Jurkat, Clone E6-1 (cell line): ENCODE measurements at regions not wholly inside any gene's neighbourhood (a gene's known extent, or its start where the extent isn't known, plus 50 kb on each side); places are given as distances from the start of the nearest gene placed in this dataset.

Experiments used
- DNase-seq: peaks from one replicate; pipeline ENCODE4 v3.0.0-alpha.2; 2011; ENCODE audit warnings: low read depth, low spot score
- H3K4me3 ChIP-seq: 2 replicates; pipeline ENCODE4 v1.5.1; 2011; ENCODE audit warnings: mild to moderate bottlenecking, low read length, control low read depth, moderate library complexity

DNA sequence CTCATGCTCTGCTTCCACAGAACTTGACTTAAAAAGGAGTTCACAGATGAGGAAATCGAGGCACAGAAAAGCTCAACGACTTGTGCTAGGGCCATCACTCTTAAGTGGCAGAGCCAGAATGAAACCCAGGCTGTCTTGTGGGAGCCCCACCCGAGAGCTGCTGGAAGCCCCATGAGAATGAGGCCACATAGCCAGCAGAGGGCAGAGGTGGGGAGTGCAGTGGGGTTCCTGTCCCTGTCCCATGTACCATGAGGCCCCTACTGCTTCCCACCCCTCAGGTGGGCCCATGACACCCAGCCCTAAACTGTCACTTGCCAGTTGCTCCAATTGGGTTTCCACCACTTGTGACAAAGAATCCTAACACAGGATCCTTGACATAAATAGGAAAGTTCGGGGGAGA lies 175.9 kb downstream of the IRS2 start:
- no peak overlapping the region for H3K4me3 ChIP-seq
- DNase-seq = peak; percentile 5

DNA sequence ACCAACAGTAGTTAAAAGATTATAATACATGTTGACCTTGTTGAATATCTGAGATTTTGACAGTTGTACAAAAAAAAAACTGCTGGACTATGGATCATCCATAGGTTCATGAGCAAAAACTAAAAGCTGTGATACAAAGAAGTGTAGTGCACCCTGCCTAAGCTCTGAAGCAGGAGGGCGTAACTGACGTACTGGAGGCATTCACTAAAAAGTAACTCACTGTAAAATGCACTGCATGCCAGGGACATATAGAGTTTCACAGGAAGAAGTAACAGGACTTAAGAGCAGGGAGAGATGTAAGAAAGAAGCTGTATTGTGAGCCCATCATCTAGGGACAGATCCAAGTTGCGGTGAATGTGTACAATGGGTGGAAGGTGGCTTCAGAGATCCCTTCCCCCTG lies 177.9 kb downstream of the IRS2 start:
- H3K4me3 ChIP-seq = no peak overlapping the region
- DNase-seq = no peak

DNA sequence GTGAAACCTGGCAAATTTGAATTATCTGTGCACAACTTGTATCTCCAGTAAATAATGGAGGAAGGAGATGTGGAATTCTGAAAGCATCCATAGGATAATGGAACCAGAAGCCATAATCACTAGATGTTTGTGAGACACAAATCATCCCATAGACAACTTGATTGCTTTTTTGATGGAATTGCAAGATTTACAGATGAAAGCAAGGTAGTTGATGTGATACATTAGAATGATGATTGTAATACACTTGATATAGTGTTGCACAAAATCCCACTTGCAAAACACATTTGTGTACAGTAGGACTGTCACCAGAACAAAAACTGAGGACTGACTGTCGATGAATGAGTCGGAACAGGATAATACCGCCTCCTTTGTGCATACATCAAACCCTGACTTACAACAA lies 178.3 kb downstream of the IRS2 start:
- no peak overlapping the region for H3K4me3 ChIP-seq
- no peak for DNase-seq

DNA sequence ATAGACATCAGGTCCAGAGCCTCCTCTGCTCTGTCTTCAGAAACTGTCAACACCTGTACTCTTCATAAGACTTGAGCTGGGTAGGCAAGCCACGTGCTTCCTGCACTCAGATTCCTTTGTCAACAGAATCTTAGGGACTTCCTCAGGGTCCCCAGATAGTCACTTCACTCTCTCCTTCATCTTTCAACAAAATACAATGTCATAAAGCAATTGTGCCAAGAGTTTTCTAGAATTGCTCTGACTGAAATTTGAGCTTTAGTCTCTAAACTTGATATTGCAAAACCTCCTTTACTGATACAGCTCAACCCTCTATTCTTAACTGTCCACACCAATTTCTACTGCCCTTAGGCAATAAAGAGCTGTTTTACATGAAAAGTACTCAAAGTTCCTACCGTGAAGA lies 179.9 kb downstream of the IRS2 start:
- DNase-seq = no peak
- H3K4me3 ChIP-seq = no peak overlapping the region

DNA sequence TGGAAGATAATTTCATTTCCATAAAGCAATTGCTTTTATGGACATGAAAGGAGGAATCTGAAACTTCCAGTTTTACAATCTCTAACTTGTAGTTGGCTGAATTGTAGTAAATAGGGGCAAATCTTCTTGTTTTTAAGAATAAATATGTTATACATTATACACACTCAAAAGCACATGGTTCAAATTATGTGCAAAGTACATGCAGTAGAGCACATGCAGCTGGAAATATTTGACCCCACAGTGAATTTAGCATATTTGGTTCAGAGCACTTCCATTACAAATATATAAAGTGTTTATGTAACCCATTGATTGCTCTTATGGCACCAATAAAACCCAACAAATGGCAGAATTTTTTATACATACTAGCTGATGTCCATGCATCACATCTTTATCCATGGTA lies 180.5 kb downstream of the IRS2 start:
- DNase-seq = no peak
- no peak overlapping the region for H3K4me3 ChIP-seq

DNA sequence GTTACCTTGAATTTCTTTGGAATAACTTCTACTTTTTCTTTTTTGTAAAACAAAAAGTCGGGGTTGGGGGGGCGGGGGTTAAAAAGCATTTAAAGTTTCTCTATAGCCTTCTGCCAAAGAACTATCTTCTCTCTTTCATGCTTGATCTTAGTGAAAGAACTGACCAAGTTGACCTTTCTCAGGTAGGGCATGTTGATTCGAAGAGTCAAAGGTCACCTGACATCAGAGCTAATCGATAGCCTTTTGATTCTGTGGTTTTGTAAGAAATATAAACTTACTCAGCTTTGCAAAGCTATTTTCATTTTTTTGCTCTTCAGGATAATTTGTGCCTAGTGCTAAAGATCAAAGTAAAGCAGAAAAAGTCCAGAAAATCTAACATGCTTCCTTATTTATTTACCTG lies 181.5 kb downstream of the IRS2 start:
- no peak for DNase-seq

DNA sequence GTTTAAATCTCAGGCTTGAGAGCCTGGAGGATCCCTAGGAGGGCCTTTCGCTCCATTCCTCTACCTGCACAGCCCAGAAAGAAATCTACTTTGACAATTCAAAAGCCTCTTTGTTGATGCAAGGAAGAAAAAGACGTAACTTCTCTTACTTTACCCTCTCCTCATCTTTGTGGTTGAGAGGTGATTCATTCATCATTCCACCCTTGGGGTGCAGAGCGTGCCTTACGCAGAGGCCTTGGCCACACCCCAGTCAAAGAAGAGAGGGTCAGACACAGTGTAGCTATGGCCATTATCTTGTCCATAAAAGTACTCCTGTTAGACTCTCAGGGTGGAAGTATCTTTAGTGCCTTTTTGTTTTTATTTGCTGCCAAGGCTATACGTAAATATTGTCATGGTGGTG lies 184.0 kb downstream of the IRS2 start:
- H3K4me3 ChIP-seq = no peak overlapping the region

More for the DNA sequence above, 181.5 kb downstream of the IRS2 start:
- no peak overlapping the region for H3K4me3 ChIP-seq

DNA sequence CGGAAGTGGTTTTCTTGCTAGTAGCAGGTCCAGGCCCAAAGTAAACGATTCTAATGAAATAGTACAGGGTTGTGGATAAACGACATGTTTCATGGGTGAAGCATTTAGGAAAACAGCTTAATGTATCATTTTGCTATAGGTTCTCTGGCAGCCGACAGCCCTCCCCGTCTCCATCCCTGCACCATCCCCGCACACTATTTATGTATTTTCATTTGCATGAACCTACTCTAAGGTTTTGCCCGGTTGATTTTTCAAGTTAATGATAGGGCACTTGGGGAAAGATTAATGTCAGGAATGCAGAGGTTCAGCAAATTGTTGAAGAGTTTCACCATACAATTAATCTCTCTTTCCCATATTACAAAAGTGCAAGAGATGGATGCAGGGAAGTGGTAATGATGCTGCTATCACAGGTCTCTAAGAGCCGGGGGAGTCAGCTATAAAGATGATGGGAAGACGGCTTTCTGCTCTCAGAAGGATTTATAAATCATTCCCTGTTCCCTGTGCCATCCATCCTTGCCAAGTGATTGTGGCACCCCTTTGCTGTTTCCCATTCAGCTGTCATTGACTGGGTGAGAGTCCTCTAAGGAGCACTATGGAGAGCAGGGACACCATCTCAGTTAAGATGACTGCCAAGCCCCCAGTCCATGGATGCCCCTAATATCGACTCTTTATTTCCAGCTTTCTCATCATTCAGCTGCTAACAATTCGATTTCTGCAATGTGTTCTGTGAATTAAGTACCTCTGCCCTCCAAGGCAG lies 186.3 kb downstream of the IRS2 start:
- no peak for DNase-seq
- no peak overlapping the region for H3K4me3 ChIP-seq

More for the DNA sequence above, 184.0 kb downstream of the IRS2 start:
- DNase-seq = no peak

DNA sequence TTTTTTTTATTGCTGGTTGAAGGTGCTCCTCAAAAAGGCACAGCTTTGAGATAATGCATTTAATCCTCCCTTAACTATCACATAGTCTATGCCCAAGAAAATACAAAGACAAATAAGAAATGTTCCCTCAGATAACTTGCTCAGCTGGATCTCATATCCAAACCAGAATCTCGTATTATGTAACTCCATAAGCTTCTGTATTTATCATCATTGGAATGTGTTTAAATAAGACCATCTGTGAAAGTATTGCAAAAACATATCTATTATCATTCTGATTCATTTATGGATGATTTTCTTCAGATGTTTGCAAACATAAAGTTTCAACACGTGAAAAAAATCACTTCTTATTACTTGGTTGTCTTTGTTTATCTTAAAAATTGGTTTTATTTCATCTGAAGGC lies 190.9 kb downstream of the IRS2 start:
- H3K4me3 ChIP-seq = no peak overlapping the region
- DNase-seq = no peak

DNA sequence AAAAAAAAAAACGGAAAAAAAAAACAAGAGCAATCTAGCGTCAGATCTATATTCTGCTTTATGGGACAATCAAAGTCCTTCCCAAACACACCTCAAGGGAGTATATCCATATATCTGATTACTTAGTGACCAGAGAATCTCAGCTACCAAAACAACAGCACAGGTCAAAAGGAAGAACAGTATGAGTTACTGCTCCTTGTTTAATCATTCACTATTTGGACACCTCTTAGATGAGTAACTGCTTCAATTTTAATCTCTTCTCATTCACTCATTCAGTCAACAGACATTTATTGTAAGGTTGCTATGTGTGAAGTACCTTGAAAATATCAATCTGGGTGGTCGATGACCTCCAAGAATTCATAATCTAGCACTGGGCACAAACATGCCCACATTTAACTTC lies 193.2 kb downstream of the IRS2 start:
- H3K4me3 ChIP-seq = no peak overlapping the region
- DNase-seq = no peak

DNA sequence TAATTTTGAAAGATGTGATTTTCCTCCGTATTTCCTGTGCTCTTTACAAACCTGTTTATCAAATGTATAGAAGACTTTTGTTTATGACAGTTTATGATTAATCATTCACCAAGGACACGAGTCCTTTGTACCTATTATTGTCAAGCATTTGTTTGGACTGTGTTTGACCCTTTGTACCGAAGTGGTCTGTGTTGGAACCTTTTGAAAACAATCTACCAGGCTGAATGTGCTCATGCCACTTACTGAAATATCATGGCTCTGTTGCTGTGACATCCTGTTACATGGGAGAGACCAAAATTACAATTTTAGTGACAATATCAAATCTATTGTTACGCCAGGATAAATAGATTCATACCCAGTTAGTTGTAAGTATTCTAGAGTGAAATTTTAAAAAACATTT lies 193.6 kb downstream of the IRS2 start:
- no peak overlapping the region for H3K4me3 ChIP-seq

DNA sequence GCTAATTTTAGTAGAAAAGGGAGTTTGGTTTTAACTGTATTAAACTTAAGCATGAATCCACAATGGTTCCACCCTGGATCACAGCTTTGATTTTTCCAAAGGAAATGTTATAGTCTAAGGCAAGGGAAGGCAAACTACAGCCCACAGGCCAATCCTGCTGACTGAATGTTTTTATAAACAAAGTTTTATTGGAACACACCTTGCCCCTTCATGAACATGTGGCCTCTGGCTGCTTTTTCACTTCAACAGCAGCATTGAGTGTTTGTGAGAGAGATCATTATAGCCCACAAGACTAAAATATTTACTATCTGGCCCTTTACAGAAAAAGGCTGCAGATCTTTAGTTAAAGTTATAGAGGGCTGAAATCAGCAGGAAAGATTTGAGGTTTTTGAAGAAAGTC lies 198.7 kb downstream of the IRS2 start:
- no peak overlapping the region for H3K4me3 ChIP-seq
- no peak for DNase-seq

More for the DNA sequence above, 193.6 kb downstream of the IRS2 start:
- no peak for DNase-seq

DNA sequence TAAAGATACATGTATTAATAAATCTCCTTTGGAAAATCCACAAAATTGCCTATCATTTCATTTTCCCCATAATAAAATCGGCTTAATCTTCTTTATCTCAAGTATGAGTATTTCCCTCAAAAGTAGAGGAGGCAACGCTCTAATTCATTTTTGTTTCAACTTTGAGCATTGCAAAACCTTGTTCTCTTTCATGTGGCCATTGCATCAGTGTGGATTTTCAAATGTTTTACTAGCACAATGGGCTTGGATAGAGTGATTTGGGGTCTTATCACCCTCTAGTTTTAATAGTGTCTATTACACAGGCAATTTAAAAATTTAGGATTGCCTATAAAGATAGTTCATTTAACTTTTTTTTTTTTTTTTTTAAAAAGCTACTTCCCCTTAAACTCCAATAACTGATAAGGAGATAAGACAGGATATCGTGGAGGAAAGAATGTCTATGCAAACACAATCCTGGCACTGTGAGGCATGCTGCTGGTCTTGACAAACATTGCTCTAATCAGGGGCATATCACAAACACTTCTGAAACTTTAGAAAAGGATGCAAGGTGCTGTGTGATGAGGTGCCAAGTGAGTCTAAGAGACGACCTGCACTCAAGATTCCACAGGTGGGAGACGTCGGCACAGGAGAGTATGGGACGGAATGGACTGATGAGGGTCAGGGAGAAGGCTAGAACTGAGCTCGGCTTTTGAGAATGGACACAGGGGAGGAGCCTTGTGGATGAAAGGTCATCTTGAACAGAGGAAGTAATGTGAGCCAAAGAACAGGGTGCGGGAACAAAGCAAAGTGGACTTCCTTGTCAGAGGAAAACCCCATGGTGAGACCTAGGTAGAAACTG lies 199.7 kb downstream of the IRS2 start:
- DNase-seq = no peak
- H3K4me3 ChIP-seq = no peak overlapping the region

DNA sequence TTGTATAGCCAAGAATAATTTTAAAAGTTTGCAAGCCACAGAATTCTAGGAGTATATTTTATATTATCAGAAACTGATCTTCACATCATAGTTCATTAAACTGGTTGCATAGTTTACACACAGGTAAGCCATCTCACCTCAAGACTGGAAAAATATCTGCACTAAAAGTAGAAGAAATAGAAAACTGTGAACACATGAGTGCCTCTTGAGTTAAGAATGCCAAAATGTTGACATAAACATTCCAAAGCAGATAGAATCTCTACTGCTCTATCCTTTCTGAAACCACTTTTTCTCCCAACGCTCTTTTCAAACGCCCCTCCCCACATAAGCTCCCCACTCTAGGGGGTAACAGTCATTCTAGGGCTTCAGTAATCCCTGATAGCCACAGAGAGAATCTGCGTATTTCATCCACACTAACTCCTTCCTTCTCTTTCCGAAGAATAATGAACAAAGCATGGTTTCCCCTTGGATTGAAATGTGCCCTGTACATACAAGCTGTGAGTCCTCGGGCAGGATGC lies 201.5 kb downstream of the IRS2 start:
- no peak for DNase-seq
- no peak overlapping the region for H3K4me3 ChIP-seq

DNA sequence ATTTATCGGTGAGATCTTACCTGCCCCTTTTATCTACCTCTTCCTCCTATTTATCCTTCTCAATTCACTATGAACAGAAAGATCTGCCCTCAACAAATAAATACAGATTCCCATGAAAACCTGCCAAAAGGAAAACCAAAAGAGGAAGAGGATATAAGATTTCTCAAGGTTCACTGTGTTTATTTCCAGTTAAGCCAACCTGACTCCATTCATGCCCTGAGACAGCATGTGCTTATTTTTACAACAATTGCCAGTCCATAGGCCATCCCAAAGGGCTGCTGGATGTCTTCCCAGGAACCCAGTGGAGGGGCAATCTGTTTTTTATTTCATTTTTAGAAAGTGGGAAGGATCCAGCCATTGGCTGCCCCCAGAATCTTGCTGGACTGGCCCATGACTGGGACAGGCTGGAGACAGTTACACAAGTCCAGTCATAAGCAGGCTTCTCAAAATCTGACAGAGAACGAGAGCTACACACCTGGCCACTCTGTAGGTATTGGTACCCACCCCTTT lies 209.1 kb downstream of the IRS2 start:
- no peak overlapping the region for H3K4me3 ChIP-seq
- DNase-seq = no peak

DNA sequence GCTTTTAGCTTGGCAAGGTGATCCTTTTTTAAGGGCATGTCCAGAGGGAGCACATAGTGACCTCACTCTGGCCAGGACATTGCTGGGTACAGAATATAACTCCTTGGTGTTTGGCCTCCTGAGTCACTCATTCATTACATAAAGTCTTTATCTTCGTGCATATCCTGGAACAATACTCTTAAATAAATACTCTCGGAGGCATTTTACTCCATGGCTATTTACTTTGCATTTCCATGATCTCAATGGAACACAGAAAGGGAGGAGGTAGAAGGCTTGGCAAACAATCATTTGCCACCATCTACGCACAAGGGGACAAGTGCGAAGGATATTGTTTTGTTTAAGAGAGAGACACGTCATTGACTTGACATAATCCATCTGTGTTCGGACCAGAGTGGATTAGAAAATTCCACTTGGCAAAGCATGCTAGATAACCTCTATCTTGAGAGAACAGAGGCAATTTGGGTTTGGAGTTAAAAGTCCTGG lies 210.0 kb downstream of the IRS2 start:
- H3K4me3 ChIP-seq = no peak overlapping the region
- no peak for DNase-seq

DNA sequence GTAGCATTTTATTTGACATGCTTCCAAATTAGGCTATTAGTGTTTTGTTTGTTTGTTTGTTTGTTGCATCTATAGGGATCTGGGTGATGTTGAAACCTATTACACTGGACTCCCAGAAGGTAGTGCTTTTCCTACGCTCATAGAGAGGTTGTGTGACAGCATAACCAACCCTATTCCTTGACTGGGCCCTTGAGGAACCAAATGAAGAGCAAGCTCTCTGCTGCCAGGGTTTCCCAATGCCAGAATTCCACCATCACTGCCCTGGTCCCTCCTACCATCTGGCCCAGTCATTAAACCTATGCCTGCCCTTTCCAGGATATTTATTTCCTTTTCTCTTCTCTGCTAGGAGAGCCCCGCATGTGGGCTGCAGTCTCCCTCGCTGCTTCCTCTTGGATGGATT lies 210.6 kb downstream of the IRS2 start:
- DNase-seq = no peak

DNA sequence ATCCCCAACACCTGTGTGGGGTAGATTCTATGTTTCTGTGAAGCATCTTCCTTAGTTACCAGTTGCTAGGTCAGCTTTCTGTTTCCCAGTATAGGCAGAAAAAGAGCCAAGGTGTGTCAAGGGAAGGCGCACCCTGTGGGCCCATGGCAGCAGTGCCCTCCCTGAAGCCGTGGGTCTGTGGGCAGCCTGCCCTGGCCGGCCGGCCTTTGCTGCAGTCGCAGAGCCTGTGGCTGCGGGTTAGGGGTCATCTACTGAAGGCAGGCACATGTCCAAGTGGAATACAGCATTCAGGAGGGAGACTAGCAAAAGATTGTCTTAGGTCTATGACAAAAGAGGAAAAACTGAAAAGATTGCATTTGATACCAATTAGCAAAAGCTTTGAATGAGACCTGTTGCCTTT lies 214.0 kb downstream of the IRS2 start:
- no peak for DNase-seq
- no peak overlapping the region for H3K4me3 ChIP-seq

More for the DNA sequence above, 210.6 kb downstream of the IRS2 start:
- H3K4me3 ChIP-seq = no peak overlapping the region

DNA sequence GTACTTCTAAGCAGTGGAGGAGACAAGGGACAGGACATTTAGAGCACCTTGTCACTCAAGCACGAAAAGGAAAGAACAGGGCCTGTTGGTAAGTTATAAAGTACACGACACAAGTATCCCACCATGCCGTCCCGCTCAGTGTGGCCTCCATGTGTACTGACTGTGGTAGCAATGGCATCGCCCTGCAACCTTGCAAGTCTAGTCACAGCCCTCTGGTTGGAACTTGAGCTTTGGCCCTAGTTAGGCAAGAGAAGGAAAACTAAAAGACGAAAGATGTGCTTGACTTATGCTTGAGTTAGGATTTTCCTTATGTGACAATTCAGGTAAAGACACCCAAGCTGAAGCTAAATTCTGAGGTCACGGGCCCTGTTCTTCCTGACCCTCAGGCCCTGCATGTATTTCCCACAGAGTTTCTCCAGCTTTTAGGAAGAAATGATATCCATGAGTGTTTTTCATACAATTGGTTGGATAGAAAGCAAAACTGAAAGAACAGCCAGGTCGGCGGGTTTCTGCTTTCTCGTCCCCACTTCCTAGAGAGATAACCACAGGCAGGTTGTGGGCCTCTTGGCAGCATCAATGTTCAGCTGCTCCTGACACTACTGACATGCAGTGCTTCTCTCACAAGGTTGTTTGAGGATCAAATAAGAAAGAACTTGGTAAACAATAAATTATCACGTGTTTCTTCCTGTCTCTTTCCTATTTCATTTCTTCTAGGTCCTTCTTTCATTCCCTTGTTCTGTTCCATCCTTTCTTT lies 216.2 kb downstream of the IRS2 start:
- peak; percentile 85 for DNase-seq
- peak overlapping the region; percentile 8; the same call in 1 of the 2 replicates for H3K4me3 ChIP-seq
